ENCODE measurements at regions not wholly inside any gene's neighbourhood (a gene's known extent, or its start where the extent isn't known, plus 50 kb on each side); places are given as distances from the start of the nearest gene placed in this dataset.

DNA sequence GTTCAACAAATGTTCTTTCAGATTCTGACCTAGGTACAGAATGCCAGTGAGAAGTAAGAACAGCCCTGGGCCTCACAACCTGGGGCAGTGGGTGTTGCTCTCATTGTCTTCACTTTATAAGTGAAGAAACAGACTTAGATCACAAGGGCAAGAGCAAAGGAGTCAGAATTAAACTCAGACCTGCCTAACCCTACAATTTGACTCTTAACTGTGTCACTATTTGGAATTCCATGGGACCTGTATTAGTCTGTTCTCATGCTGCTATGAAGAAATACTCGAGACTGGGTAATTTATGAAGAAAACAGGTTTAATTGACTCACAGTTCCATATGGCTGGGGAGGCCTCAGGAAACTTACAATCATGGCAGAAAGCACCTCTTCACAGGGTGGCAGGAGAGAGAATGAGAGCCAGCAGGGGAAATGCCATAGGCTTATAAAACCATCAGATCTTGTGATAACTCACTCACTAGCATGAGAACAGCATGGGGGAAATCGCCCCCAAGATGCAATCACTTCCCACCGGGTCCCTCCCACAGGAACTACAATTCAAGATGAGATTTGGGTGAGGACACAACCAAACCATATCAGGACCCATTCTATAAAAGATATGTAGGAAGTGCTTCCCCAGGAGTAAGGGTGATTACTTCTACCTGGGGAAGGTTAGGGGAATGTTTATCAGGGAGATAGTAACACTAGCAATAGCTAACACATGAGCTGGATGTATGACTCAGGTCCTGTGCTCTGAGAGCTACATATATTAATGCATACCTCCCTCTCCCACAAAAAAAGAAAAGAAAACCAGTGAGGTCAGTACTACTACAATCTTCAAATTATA lies 270.1 kb downstream of the SOX9 start:
- Histone ChIP-seq H3K27me3 (no peaks in the 10 kb centered on the region), H3K36me3 (no peaks in the 10 kb centered on the region), H3K9me3 (no peaks in the 10 kb centered on the region), H3K4me3 (no peak overlapping the region), H3K27ac (no peak overlapping the region), H3K4me1 (ENCODE audit: insufficient read depth) (no peaks in the 10 kb centered on the region)
- TF ChIP-seq EP300 (IDR thresholded peaks at IDR 0.05), result no peak
- no peak for TF ChIP-seq POLR2A (IDR thresholded peaks at IDR 0.05)
- TF ChIP-seq, protein P1, sequence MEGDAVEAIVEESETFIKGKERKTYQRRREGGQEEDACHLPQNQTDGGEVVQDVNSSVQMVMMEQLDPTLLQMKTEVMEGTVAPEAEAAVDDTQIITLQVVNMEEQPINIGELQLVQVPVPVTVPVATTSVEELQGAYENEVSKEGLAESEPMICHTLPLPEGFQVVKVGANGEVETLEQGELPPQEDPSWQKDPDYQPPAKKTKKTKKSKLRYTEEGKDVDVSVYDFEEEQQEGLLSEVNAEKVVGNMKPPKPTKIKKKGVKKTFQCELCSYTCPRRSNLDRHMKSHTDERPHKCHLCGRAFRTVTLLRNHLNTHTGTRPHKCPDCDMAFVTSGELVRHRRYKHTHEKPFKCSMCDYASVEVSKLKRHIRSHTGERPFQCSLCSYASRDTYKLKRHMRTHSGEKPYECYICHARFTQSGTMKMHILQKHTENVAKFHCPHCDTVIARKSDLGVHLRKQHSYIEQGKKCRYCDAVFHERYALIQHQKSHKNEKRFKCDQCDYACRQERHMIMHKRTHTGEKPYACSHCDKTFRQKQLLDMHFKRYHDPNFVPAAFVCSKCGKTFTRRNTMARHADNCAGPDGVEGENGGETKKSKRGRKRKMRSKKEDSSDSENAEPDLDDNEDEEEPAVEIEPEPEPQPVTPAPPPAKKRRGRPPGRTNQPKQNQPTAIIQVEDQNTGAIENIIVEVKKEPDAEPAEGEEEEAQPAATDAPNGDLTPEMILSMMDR (IDR thresholded peaks at IDR 0.05), result no peak
- intact Hi-C loops (cut with DNase I), result loop anchor here in 1 of 4 donors (5.0 kb wide), 1 partner anchor 49 kb away; no protein-coding TSS in a partner anchor
- 56 to 65% (median 59%) methylated on average over 3 of the region's 3 CpGs for WGBS, 3 donors
- no peak for DNase-seq

DNA sequence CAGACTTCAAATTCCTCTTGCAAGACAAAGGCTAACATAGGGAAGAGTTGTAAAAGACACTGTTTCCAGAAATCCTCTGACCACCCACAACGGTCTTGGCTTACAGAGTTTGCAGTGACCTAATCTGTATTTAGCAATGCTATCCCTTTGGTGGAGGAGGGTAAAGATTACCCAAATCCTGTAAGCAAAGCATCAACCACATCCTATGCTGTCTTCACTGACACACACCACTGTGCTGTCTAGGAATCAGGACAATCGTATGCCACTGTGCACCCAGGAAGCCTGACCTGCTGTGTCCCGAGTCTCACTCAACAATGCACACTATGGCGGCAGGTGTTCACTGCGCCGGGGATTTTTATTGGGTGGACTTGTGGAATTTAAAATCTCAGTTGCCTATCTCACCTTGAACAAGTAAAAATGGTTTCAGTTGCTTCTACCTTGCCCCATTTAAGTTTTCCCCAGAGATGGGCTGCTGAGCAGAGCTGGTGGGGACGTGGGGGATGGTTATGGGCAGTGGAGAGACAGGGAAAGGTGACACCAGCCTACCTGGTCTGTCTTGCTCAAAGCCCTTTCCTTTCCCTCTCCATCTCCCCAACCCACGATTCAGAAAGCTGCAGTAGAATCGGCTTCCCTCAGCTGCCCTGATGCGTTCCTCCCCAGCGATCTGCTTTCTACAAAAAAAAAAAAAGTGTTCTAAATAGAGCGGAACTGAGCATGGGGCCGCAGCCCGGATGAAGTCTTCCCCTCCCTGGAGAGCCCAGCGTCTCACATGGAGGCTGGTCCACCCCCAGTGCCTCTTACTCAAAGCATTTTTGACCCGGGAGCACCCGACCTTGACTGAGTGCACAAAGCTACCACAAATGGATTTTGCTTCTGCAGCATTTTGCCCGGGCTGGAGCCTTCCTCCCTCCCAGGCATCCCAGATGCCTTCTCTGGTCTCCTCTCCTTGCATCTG lies 271.5 kb downstream of the SOX9 start:
- no peak for TF ChIP-seq POLR2A (IDR thresholded peaks at IDR 0.05)
- H3K36me3 ChIP-seq, result no peaks in the 10 kb centered on the region
- WGBS, 3 donors, result 56 to 72% (median 62%) methylated on average over 18 of the region's 18 CpGs
- no peak overlapping the region for H3K27ac ChIP-seq
- no peak overlapping the region for H3K4me3 ChIP-seq
- H3K4me1 ChIP-seq (ENCODE audit: insufficient read depth), result no peaks in the 10 kb centered on the region
- intact Hi-C loops (cut with DNase I), result loop anchor here in 1 of 4 donors (5.0 kb wide), 1 partner anchor 50 kb away; no protein-coding TSS in a partner anchor
- H3K9me3 ChIP-seq, result no peaks in the 10 kb centered on the region
- DNase-seq, result no peak
- H3K27me3 ChIP-seq, result no peaks in the 10 kb centered on the region

DNA sequence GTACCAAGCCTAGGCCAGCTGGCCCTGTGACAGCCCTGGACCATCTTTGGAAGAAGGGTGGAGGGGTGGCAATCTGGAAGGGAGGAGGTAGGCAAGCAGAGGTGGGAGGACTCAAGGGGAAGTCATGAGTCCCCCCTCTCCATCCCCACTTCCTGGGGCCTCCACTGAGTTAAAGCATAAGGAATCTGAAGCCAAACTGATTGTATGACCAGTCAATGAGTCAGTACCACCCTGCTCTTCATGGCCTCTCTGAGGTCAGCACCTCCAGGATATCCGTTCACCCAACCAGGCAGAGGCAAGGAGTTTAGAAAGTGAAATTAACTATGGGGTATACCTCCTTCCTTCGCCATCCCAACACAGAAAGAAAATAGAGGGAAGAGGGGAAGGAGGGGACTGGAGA lies 272.7 kb downstream of the SOX9 start:
- WGBS, 3 donors, result 69 to 79% (median 77%) methylated on average over 2 of the region's 2 CpGs
- intact Hi-C loops (cut with DNase I), result loop anchor here in 1 of 4 donors (5.0 kb wide), 1 partner anchor 51 kb away; no protein-coding TSS in a partner anchor
- no peak overlapping the region for H3K27ac ChIP-seq

DNA sequence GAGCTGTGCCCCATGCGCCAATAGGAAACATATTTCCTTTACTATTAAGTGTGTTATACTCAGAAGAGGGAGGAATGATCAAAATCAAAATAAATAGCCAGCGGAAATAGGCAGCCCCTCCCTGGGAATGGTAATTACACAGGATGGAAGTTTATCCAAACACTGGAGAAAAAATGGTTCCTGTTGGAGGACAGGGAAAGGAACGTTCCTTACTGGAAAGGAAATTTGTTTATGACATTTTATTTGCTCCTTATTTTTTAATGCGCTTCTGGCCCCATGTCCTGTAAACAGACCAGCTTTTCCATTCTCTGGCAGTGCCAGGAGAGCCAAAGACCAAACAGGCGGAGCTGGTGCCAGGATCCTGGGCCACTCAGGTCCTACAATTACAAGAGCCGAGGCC lies 273.7 kb downstream of the SOX9 start:
- DNase-seq, result no peak
- intact Hi-C loops (cut with DNase I), result loop anchor here in 1 of 4 donors (5.0 kb wide), 1 partner anchor 52 kb away; no protein-coding TSS in a partner anchor
- TF ChIP-seq EP300 (IDR thresholded peaks at IDR 0.05), result no peak
- TF ChIP-seq, protein P1 (IDR thresholded peaks at IDR 0.05), result no peak
- TF ChIP-seq POLR2A (IDR thresholded peaks at IDR 0.05), result no peak
- Histone ChIP-seq H3K27me3 (no peaks in the 10 kb centered on the region), H3K4me1 (ENCODE audit: insufficient read depth) (no peaks in the 10 kb centered on the region), H3K36me3 (no peaks in the 10 kb centered on the region), H3K4me3 (no peak overlapping the region), H3K9me3 (no peaks in the 10 kb centered on the region), H3K27ac (no peak overlapping the region)
- 64 to 73% (median 71%) methylated on average over 6 of the region's 6 CpGs for WGBS, 3 donors

More for the DNA sequence above, 272.7 kb downstream of the SOX9 start:
- no peaks in the 10 kb centered on the region for H3K36me3 ChIP-seq
- DNase-seq, result no peak
- H3K9me3 ChIP-seq, result no peaks in the 10 kb centered on the region
- TF ChIP-seq POLR2A (IDR thresholded peaks at IDR 0.05), result no peak
- TF ChIP-seq EP300 (IDR thresholded peaks at IDR 0.05), result no peak
- TF ChIP-seq, protein P1 (IDR thresholded peaks at IDR 0.05), result no peak
- H3K4me1 ChIP-seq (ENCODE audit: insufficient read depth), result no peaks in the 10 kb centered on the region
- H3K4me3 ChIP-seq, result no peak overlapping the region
- H3K27me3 ChIP-seq, result no peaks in the 10 kb centered on the region

Data from ovary (tissue), 7 donors.